GM21367 (cell line): ENCODE measurements at regions not wholly inside any gene's neighbourhood (a gene's known extent, or its start where the extent isn't known, plus 50 kb on each side); places are given as distances from the start of the nearest gene placed in this dataset.

Source experiments
- ATAC-seq: cut with Tn5 transposase; IDR thresholded peaks from one replicate; pipeline ENCODE4 v1.9.1; 2021; ENCODE audit not compliant: unreplicated experiment

DNA sequence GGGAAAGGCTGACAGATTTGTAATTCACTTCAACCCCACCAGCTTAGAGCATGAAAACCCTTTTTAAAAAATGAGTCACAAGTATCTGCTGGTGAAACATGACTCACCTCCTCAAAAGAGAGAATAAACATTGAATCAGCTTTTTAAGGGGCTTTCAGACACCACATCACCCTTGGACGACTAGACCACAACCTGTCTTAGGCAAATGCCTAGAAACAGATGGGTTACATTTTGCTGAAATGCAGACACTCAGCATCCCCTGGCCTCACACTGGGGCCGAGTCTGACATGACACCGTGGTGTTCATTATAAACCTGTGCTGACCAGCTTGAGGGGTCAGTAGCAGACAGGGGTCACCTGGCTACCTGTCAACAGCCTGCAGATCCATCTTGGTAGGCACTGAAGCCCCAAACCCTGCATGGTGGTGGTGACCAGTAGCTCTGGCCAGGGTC, 175.3 kb upstream of the CST7 start:
- ATAC-seq: peak; percentile 58

DNA sequence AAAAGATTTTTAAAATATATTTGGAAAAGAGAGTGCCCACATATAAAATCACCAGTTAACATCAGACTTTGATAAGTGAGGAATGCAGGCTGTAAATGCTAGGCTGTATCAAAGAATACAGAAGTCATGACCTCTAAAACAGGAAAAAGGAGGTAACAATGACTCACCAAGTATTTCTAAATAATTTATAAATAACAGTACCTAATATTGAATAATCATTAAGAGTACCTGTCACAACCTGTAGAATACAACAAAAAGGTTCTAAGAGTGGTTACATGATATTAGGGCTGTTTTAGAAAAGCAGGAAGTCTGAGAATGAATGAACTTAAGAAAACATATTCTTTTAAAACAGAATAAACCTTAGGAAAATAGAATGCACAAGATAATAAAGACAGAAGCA, 173.1 kb upstream of the CST7 start:
- ATAC-seq: no peak

DNA sequence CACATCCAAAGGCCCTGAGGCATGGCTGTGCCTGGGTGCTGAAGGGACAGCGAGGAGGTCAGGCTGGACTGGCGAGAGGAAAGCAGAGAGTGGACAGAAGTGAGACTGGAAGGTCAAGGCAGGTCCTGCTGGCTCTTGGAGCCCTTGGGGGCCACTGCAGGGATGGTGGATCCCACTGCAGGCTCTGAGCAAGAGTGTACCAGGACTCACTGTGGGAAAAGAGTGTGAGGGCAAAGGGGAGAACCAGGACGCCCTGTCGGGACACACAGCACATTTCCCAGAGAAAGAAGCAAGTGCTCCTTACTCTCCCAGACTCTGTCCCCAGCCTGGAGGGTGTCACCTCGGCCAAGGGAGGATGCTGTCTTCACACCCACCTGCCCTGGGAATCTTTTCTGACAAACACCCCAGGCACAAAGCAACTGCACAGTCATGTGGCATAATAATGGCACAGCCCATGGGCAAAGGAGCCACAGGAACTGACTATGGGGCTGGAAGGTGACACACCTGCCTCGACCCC, 172.3 kb upstream of the CST7 start:
- no peak for ATAC-seq

DNA sequence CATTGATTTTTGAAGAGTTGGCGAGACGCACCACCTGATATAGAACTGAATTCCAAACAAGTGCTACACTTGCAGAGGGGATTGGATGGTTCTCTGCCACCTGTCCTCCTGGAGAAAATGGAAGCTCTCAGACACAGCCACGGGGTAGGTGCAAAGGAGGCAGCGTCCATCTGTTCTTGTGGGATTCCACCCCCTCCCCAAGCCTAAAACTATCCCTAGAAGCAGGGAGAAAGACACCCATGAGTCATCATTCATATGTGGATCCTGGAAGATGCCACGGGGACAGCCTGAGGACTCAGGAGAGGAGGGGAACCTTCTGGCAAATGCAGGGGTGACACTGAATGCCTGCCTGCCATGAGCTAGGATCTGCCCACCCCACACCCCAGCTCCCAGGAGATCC, 171.3 kb upstream of the CST7 start:
- ATAC-seq: no peak

GRCh38 chr20:24778585-24779031, 170.5 kb upstream of the CST7 start:
- no peak for ATAC-seq

GRCh38 chr20:24779131-24779530, 169.9 kb upstream of the CST7 start:
- ATAC-seq: no peak

- ATAC-seq: no peak
Observed at GRCh38 chr20:24779946-24780345, 169.1 kb upstream of the CST7 start.

DNA sequence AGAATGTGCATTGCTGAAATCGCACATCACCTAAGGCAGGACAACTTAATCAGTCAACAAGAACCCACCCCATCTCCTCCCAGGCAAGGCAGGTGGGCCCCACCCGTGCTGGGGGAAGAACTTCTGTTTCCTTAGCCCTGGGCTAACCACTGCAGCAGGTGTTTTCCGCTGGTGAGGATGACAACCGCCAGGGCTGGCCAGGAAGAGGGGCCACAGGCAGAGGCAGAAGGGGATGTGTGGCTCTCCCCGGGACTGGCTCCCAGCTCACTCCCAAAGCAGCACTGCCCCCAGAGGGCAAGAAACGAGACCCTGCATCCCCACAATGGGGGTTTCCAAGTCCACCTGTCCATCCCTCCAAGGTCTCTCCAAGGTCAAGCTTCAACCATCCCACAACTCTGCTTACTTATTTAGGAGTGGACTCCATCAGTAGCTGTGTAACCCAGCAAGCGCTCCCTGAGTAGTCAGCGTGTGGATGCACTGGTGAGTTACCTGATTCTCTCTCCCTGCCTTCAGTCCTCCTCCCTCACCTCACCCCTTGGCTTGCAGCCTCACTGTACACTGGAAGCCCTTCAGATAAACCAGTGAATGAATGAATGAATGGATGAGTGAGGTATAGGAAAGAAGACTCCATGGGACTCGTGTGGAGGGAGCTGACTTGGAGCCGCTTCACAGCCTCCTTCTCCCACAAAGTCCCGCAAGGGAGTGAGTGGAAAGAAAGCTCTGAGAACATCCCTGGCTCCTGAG, 168.2 kb upstream of the CST7 start:
- no peak for ATAC-seq

DNA sequence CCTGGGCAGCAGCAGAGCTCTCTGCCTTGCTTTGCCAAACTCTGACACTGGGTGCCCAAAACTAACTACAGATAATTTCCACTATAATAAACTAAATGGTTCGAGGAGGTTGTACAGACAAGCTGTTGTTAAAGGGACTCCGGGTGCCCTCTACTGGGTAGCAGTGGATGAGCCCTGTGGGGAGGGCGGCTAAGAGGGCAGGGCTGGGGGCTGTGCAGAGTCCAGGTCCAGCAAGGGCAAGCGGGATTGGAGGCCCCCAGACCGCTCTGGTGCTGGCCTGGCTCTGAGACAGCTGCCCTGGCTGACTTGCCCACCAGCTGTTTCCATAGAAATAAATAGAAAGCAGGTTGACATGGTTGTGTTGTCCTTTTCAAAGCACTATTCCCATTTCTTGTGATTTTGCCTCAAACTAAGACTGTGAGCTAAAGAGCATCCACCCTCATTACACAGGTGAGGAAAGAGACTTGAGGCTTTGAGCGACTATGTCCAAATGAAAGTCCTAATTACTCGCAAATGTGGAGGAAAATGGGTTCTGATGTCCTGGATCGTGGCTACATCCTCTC, 167.6 kb upstream of the CST7 start:
- ATAC-seq: no peak

- no peak for ATAC-seq
Observed at GRCh38 chr20:24782301-24782700, 166.8 kb upstream of the CST7 start.

GRCh38 chr20:24782801-24783630, 166.1 kb upstream of the CST7 start:
- no peak for ATAC-seq

- ATAC-seq: no peak
Observed at GRCh38 chr20:24783631-24784492, 165.2 kb upstream of the CST7 start.

DNA sequence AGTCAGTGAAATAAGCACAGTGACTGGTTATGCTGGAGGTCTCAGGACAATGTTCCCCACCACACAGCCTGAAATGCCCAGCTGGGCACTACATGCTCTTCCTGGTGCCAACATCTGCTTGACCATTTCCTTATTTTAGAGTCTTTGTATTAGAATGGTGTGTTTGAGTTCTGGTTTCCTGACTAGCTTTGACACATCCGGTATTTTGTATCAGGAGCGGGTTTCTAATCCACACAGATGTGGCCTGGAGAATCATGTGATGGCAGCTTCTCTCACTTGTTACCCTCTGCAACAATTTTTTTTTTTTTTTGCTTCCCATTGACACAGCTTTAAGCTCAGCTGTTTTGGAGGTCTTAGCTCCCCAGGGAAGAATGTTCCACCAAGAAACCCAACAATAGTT, 164.5 kb upstream of the CST7 start:
- no peak for ATAC-seq

DNA sequence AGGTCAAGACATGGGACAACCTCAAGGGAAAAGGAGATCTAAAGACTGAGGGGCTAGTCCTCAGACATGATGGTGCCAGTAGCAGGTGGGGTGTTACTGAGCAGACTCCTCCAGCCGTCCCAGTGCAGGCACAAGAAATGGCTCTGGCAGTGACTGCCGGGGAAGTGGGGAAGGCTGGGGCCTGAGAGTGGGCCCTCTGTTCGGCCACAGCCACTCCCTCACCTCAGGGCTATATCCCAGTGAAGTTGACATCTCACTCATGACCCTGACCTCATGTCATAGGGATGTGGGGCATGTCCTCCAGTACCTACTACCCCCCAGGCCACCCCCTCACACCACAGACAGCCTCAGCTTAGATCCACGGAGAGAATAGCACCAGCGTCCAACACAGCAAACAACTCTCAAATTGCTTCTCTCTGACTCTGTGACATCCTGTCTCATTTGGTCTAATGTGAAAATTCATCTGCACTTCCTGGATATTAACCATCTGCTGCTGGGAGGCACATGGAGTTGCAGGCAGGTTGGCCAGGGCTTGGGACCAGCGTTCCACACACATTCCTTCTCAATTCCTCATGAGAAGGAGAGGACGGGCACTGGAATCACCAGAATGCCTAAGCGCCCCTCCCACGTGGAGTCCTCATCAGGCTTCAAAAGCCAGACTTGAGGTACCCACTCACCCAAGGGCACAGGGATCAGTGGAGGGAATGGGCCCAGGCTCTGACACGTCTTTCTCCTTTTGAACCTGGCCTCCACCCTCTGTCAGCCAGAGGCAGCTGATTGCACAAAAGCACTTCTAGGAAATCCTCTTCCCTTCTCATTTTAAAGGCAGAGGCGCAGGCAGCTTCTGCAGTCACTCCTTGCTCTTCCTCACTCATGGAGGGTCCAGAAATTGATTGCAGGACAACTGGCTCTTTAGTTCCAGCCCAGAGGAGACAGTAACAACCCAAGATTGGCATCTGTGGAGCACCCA, 163.6 kb upstream of the CST7 start:
- no peak for ATAC-seq

DNA sequence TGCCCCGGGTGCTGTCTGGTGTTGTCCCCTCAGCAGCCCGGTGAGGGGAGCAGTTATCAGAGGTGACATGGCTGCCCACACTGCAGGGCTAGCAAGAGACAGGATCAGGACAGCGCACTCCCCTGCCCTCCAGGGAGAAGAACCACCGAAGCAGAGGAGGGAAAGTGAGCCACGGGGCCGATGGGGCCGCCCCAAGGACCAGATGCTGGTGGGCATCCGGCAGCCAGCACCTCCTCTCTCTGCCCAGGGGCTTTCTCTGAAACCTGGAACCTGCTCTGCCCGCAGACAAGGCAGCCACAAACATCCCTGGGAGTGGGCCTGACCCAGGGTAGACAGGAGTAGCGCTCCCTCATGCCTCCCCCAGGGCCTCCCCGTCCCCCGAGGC, 163.0 kb upstream of the CST7 start:
- no peak for ATAC-seq

- no peak for ATAC-seq
Observed at GRCh38 chr20:24786646-24787045, 162.4 kb upstream of the CST7 start.

DNA sequence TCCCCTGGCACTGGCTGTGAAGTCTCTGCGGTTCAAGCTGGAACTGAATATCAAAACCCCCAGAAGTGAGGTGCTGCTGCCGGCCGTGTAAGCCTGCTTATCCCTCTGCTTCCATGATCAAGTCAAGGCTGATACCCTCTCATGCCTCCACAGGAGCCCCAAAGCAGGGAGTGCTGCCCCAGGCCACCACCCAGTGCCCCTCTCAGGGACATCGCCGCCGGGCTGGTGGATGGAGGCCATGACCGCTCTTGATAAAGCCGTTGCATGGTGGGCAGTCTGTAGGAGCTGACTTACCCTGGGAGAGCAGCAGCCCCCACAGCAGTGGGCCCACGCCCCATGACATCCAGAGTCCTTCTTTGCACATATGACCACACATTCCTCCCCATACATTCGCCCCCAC, 162.0 kb upstream of the CST7 start:
- no peak for ATAC-seq

- ATAC-seq: no peak
Observed at GRCh38 chr20:24787621-24788020, 161.4 kb upstream of the CST7 start.

GRCh38 chr20:24789877-24790276, 159.2 kb upstream of the CST7 start:
- no peak for ATAC-seq
